ENCODE measurements at regions not wholly inside any gene's neighbourhood (a gene's known extent, or its start where the extent isn't known, plus 50 kb on each side); places are given as distances from the start of the nearest gene placed in this dataset.

- Histone ChIP-seq H3K79me2 (replicated peaks; ENCODE audit: insufficient read depth, low read length) (no peaks in the 10 kb centered on the region), H3K4me2 (ENCODE audit: low read length) (no peak overlapping the region), H4K20me1 (ENCODE audit: insufficient read depth) (no peaks in the 10 kb centered on the region), H3K9ac (ENCODE audit: low read length) (no peak overlapping the region), H3K27ac (ENCODE audit: low read length) (no peak overlapping the region), H3F3A (ENCODE audit: insufficient read depth, low read length, poor library complexity, severe bottlenecking) (no peaks in the 10 kb centered on the region), H3K36me3 (ENCODE audit: insufficient read depth, low read length) (no peaks in the 10 kb centered on the region), H2AFZ (ENCODE audit: low read depth, low read length) (no peak overlapping the region), H3K9me2 (ENCODE audit: insufficient read depth, low read length) (no peaks in the 10 kb centered on the region), H3K27me3 (ENCODE audit: insufficient read depth, low read depth, low read length) (no peaks in the 10 kb centered on the region), H3K9me3 (ENCODE audit: low read length) (no peaks in the 10 kb centered on the region), H3K4me3 (ENCODE audit: low read length) (no peak overlapping the region)
- TF ChIP-seq MXI1 (conservative IDR thresholded peaks at IDR 0.05; ENCODE audit: poor library complexity, severe bottlenecking) (no peak), POLR2AphosphoS5 (IDR thresholded peaks at IDR 0.05) (no peak), TAF1 (IDR thresholded peaks at IDR 0.05; ENCODE audit: low read depth) (no peak), EP300 (conservative IDR thresholded peaks at IDR 0.05; ENCODE audit: poor library complexity, severe bottlenecking) (no peak), CTCF (IDR thresholded peaks at IDR 0.05; ENCODE audit: poor library complexity, severe bottlenecking) (no peak), REST (IDR thresholded peaks at IDR 0.05; ENCODE audit: borderline replicate concordance) (no peak), RAD21 (conservative IDR thresholded peaks at IDR 0.05) (no peak), SMC3 (conservative IDR thresholded peaks at IDR 0.05; ENCODE audit: poor library complexity) (no peak), EZH2 (IDR thresholded peaks at IDR 0.05; ENCODE audit: borderline replicate concordance, insufficient read depth, low read length, poor library complexity, severe bottlenecking) (no peak)
Measured at GRCh38 chr5:135702191-135702590, 123.4 kb upstream of the CXCL14 start.

- no peaks in the 10 kb centered on the region for H3F3A ChIP-seq (ENCODE audit: insufficient read depth, low read length, poor library complexity, severe bottlenecking)
- no peaks in the 10 kb centered on the region for H3K9me2 ChIP-seq (ENCODE audit: insufficient read depth, low read length)
- no peaks in the 10 kb centered on the region for H3K27me3 ChIP-seq (ENCODE audit: insufficient read depth, low read depth, low read length)
- no peaks in the 10 kb centered on the region for H3K79me2 ChIP-seq (replicated peaks; ENCODE audit: insufficient read depth, low read length)
- no peaks in the 10 kb centered on the region for H3K36me3 ChIP-seq (ENCODE audit: insufficient read depth, low read length)
- no peaks in the 10 kb centered on the region for H3K9me3 ChIP-seq (ENCODE audit: low read length)
- no peak for TF ChIP-seq MXI1 (conservative IDR thresholded peaks at IDR 0.05; ENCODE audit: poor library complexity, severe bottlenecking)
- no peak for TF ChIP-seq POLR2AphosphoS5 (IDR thresholded peaks at IDR 0.05)
- no peak for TF ChIP-seq EP300 (conservative IDR thresholded peaks at IDR 0.05; ENCODE audit: poor library complexity, severe bottlenecking)
- no peak for TF ChIP-seq CTCF (IDR thresholded peaks at IDR 0.05; ENCODE audit: poor library complexity, severe bottlenecking)
- TF ChIP-seq SMC3 (conservative IDR thresholded peaks at IDR 0.05; ENCODE audit: poor library complexity), result no peak
- no peak for TF ChIP-seq EZH2 (IDR thresholded peaks at IDR 0.05; ENCODE audit: borderline replicate concordance, insufficient read depth, low read length, poor library complexity, severe bottlenecking)
- TF ChIP-seq RAD21 (conservative IDR thresholded peaks at IDR 0.05), result no peak
- no peak for TF ChIP-seq TAF1 (IDR thresholded peaks at IDR 0.05; ENCODE audit: low read depth)
- no peak overlapping the region for H3K9ac ChIP-seq (ENCODE audit: low read length)
- H4K20me1 ChIP-seq (ENCODE audit: insufficient read depth), result no peaks in the 10 kb centered on the region
- no peak overlapping the region for H3K27ac ChIP-seq (ENCODE audit: low read length)
- no peak overlapping the region for H3K4me3 ChIP-seq (ENCODE audit: low read length)
- H3K4me2 ChIP-seq (ENCODE audit: low read length), result no peak overlapping the region
- H2AFZ ChIP-seq (ENCODE audit: low read depth, low read length), result no peak overlapping the region
Measured at GRCh38 chr5:135700731-135701130, 121.9 kb upstream of the CXCL14 start.

Data from neural cell (in vitro differentiated cells).